ENCODE measurements at regions not wholly inside any gene's neighbourhood (a gene's known extent, or its start where the extent isn't known, plus 50 kb on each side); places are given as distances from the start of the nearest gene placed in this dataset.

GRCh38 chr4:152259866-152260265 lies 276.0 kb downstream of the FBXW7 start:
- H3K27ac ChIP-seq, result peak overlapping the region in 3 of 4 donors; percentile 68 to 84 (median 69)
- no peak for TF ChIP-seq CTCF (IDR thresholded peaks at IDR 0.05)
- TF ChIP-seq POLR2A (IDR thresholded peaks at IDR 0.05), result no peak
- no peak for DNase-seq
- H3K9me3 ChIP-seq, result no peaks in the 10 kb centered on the region
- intact Hi-C loops (cut with DNase I), result no loop called here
- H3K36me3 ChIP-seq, result no peaks in the 10 kb centered on the region
- H3K4me3 ChIP-seq, result no peak overlapping the region
- H3K27me3 ChIP-seq, result no peaks in the 10 kb centered on the region
- H3K4me1 ChIP-seq, result peaks cover 0 to 53% (median 19%) of the 10 kb centered on the region in 3 donors
- 36 to 37% methylated on average over 1 of the region's 1 CpG for WGBS, 2 donors

- Histone ChIP-seq H3K27me3 (no peaks in the 10 kb centered on the region), H3K9me3 (no peaks in the 10 kb centered on the region), H3K4me3 (no peak overlapping the region), H3K27ac (peak overlapping the region; percentile 68 to 87 (median 76)), H3K4me1 (peaks cover 0 to 45% (median 16%) of the 10 kb centered on the region in 3 donors), H3K36me3 (no peaks in the 10 kb centered on the region)
- 22 to 42% methylated on average over 4 to 8 of the region's 8 CpGs for WGBS, 2 donors
- intact Hi-C loops (cut with DNase I), result no loop called here
- TF ChIP-seq POLR2A (IDR thresholded peaks at IDR 0.05), result no peak
- no peak for TF ChIP-seq CTCF (IDR thresholded peaks at IDR 0.05)
- no peak for DNase-seq
Measured at GRCh38 chr4:152258804-152259708, 276.8 kb downstream of the FBXW7 start.

GRCh38 chr4:152258391-152258790 lies 277.5 kb downstream of the FBXW7 start:
- peaks cover 0 to 45% (median 16%) of the 10 kb centered on the region in 3 donors for H3K4me1 ChIP-seq
- intact Hi-C loops (cut with DNase I), result no loop called here
- 19 to 36% methylated on average over 4 to 5 of the region's 5 CpGs for WGBS, 2 donors
- H3K36me3 ChIP-seq, result no peaks in the 10 kb centered on the region
- no peak for DNase-seq
- H3K4me3 ChIP-seq, result no peak overlapping the region
- no peaks in the 10 kb centered on the region for H3K27me3 ChIP-seq
- peak overlapping the region; percentile 68 to 87 (median 76) for H3K27ac ChIP-seq
- H3K9me3 ChIP-seq, result no peaks in the 10 kb centered on the region
- no peak for TF ChIP-seq CTCF (IDR thresholded peaks at IDR 0.05)
- no peak for TF ChIP-seq POLR2A (IDR thresholded peaks at IDR 0.05)

GRCh38 chr4:152257601-152258066 lies 278.3 kb downstream of the FBXW7 start:
- DNase-seq, result no peak
- intact Hi-C loops (cut with DNase I), result no loop called here
- no peak for TF ChIP-seq CTCF (IDR thresholded peaks at IDR 0.05)
- no peak for TF ChIP-seq POLR2A (IDR thresholded peaks at IDR 0.05)

GRCh38 chr4:152256996-152257395 lies 278.9 kb downstream of the FBXW7 start:
- Histone ChIP-seq H3K27me3 (no peaks in the 10 kb centered on the region), H3K4me1 (peaks cover 0 to 45% (median 16%) of the 10 kb centered on the region in 3 donors), H3K36me3 (no peaks in the 10 kb centered on the region), H3K27ac (no peak overlapping the region), H3K9me3 (no peaks in the 10 kb centered on the region), H3K4me3 (no peak overlapping the region)
- TF ChIP-seq CTCF (IDR thresholded peaks at IDR 0.05), result no peak
- no peak for TF ChIP-seq POLR2A (IDR thresholded peaks at IDR 0.05)
- DNase-seq, result no peak
- intact Hi-C loops (cut with DNase I), result no loop called here
- WGBS, 2 donors, result 88 to 100% methylated on average over 3 of the region's 3 CpGs

More at GRCh38 chr4:152257601-152258066, 278.3 kb downstream of the FBXW7 start:
- Histone ChIP-seq H3K36me3 (no peaks in the 10 kb centered on the region), H3K9me3 (no peaks in the 10 kb centered on the region), H3K4me1 (peaks cover 0 to 45% (median 16%) of the 10 kb centered on the region in 3 donors), H3K27me3 (no peaks in the 10 kb centered on the region), H3K4me3 (no peak overlapping the region), H3K27ac (peak overlapping the region; percentile 68 to 87 (median 76))
- WGBS, 2 donors, result 12 to 25% methylated on average over 5 of the region's 5 CpGs

All from esophagus squamous epithelium (tissue), 5 donors.